ENCODE measurements at regions not wholly inside any gene's neighbourhood (a gene's known extent, or its start where the extent isn't known, plus 50 kb on each side); places are given as distances from the start of the nearest gene placed in this dataset.
"Not testable (repeated sequence)": the region's sequence is repeated elsewhere in the genome, so short reads cannot be mapped to it uniquely, and the experiment has no call there.

DNA sequence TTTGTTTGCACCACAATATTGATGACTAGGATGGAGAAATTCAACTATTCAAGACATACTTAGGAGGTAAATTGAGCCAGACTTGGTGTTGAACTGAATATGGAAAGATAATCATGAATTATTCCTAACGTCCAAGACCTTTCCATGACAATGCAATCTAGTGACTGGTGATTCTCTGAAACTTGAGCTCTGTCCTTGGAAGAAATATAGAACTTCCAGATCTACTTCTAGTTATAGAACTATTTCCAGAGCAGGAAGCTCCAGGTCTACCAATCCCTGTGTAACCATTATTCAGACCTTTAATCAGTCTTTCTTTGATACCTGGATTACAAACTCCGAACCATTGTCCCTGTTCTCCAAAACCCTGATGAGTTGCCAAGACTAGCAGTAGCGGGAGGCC is 272.6 kb upstream of the SLC14A2 start:
- Mint-ChIP-seq H3K36me3 (ENCODE audit: low read depth) (no peaks in the 10 kb centered on the region), H3K4me1 (peaks cover 9% of the 10 kb centered on the region), H3K4me3 (no peak overlapping the region), H3K27me3 (ENCODE audit: low read depth) (no peaks in the 10 kb centered on the region), H3K27ac (peak overlapping the region in 2 of 3 experiments; percentile 17 to 59), H3K9me3 (no peaks in the 10 kb centered on the region)
- TF ChIP-seq, protein P1, sequence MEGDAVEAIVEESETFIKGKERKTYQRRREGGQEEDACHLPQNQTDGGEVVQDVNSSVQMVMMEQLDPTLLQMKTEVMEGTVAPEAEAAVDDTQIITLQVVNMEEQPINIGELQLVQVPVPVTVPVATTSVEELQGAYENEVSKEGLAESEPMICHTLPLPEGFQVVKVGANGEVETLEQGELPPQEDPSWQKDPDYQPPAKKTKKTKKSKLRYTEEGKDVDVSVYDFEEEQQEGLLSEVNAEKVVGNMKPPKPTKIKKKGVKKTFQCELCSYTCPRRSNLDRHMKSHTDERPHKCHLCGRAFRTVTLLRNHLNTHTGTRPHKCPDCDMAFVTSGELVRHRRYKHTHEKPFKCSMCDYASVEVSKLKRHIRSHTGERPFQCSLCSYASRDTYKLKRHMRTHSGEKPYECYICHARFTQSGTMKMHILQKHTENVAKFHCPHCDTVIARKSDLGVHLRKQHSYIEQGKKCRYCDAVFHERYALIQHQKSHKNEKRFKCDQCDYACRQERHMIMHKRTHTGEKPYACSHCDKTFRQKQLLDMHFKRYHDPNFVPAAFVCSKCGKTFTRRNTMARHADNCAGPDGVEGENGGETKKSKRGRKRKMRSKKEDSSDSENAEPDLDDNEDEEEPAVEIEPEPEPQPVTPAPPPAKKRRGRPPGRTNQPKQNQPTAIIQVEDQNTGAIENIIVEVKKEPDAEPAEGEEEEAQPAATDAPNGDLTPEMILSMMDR (IDR thresholded peaks at IDR 0.05; ENCODE audit: unreplicated experiment in 3 of 3): no peak

DNA sequence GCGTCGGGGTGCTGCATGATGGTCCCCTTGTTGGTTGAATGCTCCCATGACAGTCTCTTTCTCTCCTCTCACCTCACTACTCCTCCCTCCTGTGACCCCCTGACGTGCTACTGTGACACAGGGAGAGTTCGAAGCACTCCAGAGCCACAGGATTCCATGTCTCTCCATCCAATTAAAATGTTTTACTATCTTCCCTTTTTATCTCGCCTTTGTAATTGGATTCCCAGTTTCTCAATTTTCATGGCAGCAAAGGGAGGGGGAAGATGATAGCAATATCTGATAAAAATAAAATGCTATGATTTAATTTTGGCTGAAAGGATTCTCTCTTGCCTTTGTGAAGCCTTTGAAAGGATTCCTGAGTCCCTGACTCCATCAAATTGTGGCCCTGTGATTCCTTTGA is 271.9 kb upstream of the SLC14A2 start:
- Mint-ChIP-seq H3K4me1 (peaks cover 6% of the 10 kb centered on the region), H3K9me3 (no peaks in the 10 kb centered on the region), H3K36me3 (ENCODE audit: low read depth) (no peaks in the 10 kb centered on the region), H3K27ac (no peak overlapping the region), H3K27me3 (ENCODE audit: low read depth) (no peaks in the 10 kb centered on the region), H3K4me3 (no peak overlapping the region)
- TF ChIP-seq, protein P1 (IDR thresholded peaks at IDR 0.05; ENCODE audit: unreplicated experiment in 3 of 3): no peak

DNA sequence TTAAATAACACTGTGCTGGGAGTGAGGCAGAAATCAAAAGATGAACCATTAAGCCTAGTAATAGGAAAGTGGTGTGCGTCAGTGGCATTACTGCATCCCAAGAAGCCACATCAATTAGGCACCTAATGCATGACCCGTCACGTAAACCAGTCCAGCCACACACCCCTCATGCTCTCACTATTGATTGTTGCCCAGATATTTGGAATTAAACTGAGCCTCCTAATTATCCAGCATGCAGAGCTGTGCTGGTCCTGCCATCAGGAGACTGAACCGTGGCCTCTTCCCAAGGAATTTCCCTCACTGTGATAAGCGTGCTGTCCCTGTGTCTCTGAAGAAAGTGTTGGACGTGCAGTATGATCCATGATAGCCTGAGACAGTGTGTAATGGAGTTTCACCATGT is 270.6 kb upstream of the SLC14A2 start:
- not testable (repeated sequence) for H3K4me3 Mint-ChIP-seq; H3K27me3 Mint-ChIP-seq (ENCODE audit: low read depth); H3K36me3 Mint-ChIP-seq (ENCODE audit: low read depth); H3K9me3 Mint-ChIP-seq
- H3K27ac Mint-ChIP-seq: peak overlapping the region in 1 of 3 experiments; percentile 14
- H3K4me1 Mint-ChIP-seq: peaks cover 18% of the 10 kb centered on the region

DNA sequence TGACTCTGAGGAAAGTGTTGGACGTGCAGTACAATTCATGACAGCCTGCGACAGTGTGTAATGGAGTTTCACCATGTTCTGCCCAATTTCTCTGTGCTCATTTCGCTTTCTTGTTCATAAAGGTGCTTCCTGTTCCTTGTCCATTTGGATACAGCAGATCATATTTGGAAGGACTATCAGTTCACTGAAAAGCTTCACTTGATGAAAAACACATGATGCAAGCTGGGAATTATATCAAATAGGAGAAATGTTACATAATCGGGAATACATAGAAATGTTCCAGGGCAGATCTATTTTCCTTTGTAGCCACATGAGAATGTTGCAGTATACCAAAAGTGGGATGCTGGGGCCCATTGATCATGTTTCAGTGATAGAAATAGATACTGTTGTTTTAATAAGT is 266.3 kb upstream of the SLC14A2 start:
- Mint-ChIP-seq H3K27ac (peak overlapping the region in 2 of 3 experiments; percentile 32 to 39), H3K4me1 (peaks cover 13% of the 10 kb centered on the region), H3K27me3 (ENCODE audit: low read depth) (no peaks in the 10 kb centered on the region), H3K9me3 (no peaks in the 10 kb centered on the region), H3K36me3 (ENCODE audit: low read depth) (no peaks in the 10 kb centered on the region), H3K4me3 (no peak overlapping the region)
- TF ChIP-seq, protein P1 (IDR thresholded peaks at IDR 0.05; ENCODE audit: unreplicated experiment in 3 of 3): no peak

DNA sequence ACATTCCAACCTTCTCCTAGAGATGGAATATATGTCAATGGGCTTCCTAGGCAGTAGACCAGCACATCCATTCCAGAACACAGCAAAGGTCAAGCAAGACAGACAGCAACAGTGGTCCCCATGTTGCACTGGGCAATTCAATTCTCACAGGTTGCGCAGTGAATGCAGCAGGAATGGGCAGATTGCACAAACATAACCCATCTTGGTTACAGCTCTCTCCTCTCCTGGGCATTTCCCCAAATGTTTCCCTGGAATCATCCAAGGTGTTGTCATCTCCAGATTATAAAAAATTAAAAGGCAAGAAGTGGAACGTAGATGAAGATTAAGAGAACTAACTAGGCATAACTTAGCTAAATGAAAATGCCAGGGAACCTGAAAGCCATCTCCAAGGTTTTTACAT is 265.8 kb upstream of the SLC14A2 start:
- Mint-ChIP-seq H3K4me1 (peaks cover 13% of the 10 kb centered on the region), H3K4me3 (no peak overlapping the region), H3K36me3 (ENCODE audit: low read depth) (no peaks in the 10 kb centered on the region), H3K27ac (peak overlapping the region in 1 of 3 experiments; percentile 32), H3K27me3 (ENCODE audit: low read depth) (no peaks in the 10 kb centered on the region), H3K9me3 (no peaks in the 10 kb centered on the region)
- TF ChIP-seq, protein P1 (IDR thresholded peaks at IDR 0.05; ENCODE audit: unreplicated experiment in 3 of 3): no peak

DNA sequence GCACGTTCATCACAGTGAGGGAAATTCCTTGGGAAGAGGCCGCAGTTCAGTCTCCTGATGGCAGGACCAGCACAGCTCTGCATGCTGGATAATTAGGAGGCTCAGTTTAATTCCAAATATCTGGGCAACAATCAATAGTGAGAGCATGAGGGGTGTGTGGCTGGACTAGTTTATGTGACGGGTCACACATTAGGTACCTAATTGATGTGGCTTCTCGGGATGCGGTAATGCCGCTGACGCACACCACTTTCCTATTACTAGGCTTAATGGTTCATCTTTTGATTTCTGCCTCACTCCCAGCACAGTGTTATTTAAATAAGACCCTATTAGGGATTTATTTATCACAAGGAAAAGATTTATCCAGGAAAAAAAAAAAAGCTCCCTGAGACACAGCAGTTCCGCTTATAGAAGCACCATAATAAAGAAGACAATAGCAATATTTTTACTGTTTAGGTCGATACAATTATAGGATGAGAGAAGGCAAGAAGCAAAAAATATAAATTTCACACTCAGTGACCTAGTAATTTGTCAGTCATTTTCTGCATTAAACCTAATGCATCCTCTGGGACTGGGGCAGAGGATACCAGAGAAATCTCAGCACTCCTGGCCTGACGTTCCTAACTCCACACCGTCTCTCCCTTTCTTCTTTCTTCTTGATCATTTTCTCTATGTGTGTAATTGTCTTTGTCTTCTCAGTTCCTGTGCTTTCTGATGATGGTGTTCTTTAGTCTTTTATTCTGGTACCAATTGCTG is 264.7 kb upstream of the SLC14A2 start:
- H3K27me3 Mint-ChIP-seq (ENCODE audit: low read depth): no peaks in the 10 kb centered on the region
- H3K9me3 Mint-ChIP-seq: no peaks in the 10 kb centered on the region
- TF ChIP-seq, protein P1 (IDR thresholded peaks at IDR 0.05; ENCODE audit: unreplicated experiment in 3 of 3): no peak
- H3K27ac Mint-ChIP-seq: peak overlapping the region in 1 of 3 experiments; percentile 32
- no peak overlapping the region for H3K4me3 Mint-ChIP-seq
- H3K36me3 Mint-ChIP-seq (ENCODE audit: low read depth): no peaks in the 10 kb centered on the region
- H3K4me1 Mint-ChIP-seq: peaks cover 14% of the 10 kb centered on the region

Data from nephron (organoid).